GM13977 (cell line): ENCODE measurements at regions not wholly inside any gene's neighbourhood (a gene's known extent, or its start where the extent isn't known, plus 50 kb on each side); places are given as distances from the start of the nearest gene placed in this dataset.

Source experiments
- DNase-seq: peaks from one replicate; pipeline ENCODE4 v3.0.0; 2012; ENCODE audit warnings: low spot score
- in situ Hi-C: fragments of 300-500 bp; cut with MboI; formaldehyde crosslinking; loops from one replicate; pipeline ENCODE4 v1.12.0; 2022; ENCODE audit warnings: low sequenced_read_pairs, low pct_unique_long_range_greater_than_20kb, mixed read lengths, inconsistent platforms; ENCODE audit not compliant: unreplicated experiment
- TF ChIP-seq, protein P1 (sequence below): IDR thresholded peaks from 2 replicates; pipeline ENCODE4 v1.5.1; 2012; ENCODE audit warnings: mild to moderate bottlenecking, control low read depth; ENCODE audit not compliant: insufficient read depth; ENCODE audit errors: extremely low read depth, missing control alignments

DNA sequence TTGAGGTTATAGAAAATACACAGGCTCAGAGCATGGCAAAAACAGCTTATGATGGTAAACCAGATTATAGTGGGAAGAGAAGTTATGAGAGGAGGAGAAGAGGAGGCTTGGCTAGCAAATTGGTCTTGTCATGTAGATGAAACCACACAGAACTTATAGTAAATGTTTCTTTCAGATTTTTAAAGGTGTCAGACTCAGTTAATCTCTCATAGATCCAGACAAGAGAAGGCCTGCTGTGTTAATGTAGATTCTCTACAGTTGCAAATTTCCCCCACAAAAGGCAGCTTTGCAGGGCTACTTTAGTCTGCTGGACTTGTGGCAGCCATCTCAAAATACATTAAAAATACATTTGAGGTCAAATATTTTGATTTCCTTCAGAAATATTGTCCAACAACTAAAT lies 1731.7 kb downstream of the ARAP2 start:
- TF ChIP-seq, protein P1, sequence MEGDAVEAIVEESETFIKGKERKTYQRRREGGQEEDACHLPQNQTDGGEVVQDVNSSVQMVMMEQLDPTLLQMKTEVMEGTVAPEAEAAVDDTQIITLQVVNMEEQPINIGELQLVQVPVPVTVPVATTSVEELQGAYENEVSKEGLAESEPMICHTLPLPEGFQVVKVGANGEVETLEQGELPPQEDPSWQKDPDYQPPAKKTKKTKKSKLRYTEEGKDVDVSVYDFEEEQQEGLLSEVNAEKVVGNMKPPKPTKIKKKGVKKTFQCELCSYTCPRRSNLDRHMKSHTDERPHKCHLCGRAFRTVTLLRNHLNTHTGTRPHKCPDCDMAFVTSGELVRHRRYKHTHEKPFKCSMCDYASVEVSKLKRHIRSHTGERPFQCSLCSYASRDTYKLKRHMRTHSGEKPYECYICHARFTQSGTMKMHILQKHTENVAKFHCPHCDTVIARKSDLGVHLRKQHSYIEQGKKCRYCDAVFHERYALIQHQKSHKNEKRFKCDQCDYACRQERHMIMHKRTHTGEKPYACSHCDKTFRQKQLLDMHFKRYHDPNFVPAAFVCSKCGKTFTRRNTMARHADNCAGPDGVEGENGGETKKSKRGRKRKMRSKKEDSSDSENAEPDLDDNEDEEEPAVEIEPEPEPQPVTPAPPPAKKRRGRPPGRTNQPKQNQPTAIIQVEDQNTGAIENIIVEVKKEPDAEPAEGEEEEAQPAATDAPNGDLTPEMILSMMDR, result no peak
- in situ Hi-C loops, result no loop called here
- DNase-seq, result no peak

DNA sequence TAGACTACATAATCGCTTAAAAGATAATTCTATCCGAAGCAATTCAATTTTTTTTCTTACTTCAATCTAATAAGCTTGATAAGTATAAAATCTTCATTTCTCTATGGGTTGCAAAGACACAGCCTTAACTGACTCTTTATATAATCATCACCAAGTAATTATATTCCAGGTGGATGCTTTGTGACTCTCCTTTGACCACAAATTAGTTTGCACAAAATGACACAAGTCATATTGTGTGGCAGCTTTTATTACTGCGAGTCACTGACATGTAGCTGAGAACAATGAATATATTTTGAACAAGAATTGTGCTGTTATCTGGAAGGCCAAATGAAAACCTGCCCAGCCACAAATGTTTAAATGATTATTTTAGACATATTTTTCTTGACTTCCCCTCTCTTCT lies 1727.8 kb downstream of the ARAP2 start:
- DNase-seq, result no peak
- TF ChIP-seq, protein P1, result no peak
- in situ Hi-C loops, result no loop called here

DNA sequence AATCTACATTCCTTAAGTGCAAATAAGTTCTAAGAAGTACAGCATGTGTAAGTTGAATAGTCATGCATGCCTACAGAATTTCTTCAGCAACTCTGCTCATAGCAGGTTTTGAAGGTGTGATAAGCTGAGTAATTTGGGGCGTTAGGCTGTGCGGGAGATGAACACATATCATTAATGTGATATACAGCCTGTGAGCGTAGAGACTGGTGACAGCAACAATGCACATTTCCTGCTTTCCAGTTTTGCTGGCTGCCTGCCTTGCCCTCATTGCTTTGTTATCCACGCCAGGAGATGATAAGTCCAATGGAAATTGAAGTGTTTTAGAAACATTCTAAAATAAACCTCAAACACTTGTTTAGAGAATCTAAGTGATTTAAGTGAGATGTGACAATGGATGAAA lies 1709.4 kb downstream of the ARAP2 start:
- DNase-seq, result no peak
- in situ Hi-C loops, result no loop called here
- TF ChIP-seq, protein P1, result no peak

DNA sequence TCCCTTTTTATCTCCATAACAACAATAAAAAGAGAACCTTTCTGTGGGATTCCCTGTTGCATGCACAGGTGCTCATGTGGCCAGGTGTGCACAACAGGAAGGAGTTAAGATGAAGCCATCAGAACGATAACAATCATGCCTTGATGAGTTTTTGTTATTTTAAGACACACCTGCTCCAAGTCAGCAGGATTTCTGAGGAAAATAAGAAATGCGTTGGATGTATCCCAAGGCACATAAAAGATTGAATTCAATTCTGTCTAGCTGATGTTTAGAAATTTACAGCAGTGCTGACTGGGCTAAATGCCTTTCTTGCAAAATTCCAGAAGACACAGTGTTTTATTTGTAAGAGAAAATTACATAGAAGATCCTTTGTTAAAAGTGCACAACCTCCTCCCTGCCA lies 1678.2 kb downstream of the ARAP2 start:
- in situ Hi-C loops, result no loop called here

DNA sequence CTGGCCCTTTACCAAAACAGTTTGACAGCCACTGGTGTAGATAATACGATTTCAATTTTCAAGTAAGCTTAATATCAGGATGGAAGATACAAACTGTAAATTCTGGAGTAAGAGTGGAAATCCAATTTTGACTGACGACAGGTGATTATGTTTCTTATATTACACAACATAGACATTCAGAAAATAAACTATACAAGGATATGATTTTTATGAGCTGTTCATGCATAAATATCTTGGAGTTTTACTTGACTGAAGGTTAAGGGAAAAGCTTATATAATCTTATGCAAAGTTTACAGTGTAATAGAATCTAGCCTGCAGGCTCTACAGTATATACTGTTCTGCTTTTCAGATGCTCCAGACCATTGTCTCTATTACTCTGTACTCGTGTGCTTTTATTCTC lies 1672.3 kb downstream of the ARAP2 start:
- in situ Hi-C loops, result no loop called here
- DNase-seq, result no peak
- TF ChIP-seq, protein P1, result no peak

More for the DNA sequence above, 1678.2 kb downstream of the ARAP2 start:
- DNase-seq, result no peak
- TF ChIP-seq, protein P1, result no peak

DNA sequence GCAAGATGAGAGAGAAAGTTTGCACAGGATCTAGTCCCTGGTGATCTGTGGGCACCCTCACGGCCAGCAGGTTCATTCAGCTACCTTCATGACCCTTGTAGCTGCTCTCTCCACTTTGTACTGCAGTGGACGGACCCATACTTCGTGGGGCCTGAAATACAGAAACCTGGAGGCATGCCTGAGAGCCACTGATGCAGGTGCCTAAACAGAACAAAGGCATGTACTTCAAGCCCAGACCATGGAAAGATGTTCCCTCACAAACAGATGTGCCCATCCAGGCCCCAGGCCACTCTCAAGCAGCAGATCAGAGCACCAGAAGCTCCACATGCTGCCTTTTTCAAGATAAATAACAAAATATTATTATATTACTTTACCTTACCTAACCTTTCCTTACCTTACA lies 1629.0 kb downstream of the ARAP2 start:
- in situ Hi-C loops, result no loop called here
- DNase-seq, result no peak
- TF ChIP-seq, protein P1, result no peak

DNA sequence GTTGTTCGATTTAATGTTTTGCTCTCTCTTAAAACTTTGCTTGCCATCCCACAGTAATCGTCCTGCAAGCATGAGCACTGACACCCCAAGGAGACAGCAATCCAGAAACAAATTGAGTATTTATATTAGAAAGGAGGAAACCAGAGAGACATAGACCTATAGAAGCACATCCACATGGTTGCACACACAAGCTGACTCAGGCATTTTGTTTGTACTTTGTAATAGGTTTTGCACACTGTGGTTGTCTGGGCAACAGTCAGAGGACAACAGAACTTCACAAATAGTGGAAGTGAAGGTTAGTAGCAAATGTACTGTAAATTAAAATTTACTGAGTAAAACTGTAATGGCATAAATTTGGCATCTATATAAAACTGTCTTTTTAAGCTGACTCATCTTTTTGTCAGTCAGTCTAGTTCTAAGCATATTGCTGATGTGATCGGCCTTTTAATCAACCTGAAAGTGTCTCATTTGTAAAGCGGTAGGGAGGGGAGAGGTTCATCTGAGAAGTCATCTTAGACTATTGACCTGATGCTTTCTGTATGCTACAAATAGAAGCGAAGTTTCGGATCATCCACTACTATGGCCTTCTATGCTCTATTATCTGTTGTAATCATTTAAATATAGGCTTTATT lies 1624.7 kb downstream of the ARAP2 start:
- TF ChIP-seq, protein P1, result no peak
- in situ Hi-C loops, result no loop called here
- no peak for DNase-seq
